M059J (cell line): ENCODE measurements at regions not wholly inside any gene's neighbourhood (a gene's known extent, or its start where the extent isn't known, plus 50 kb on each side); places are given as distances from the start of the nearest gene placed in this dataset.
"Not testable (repeated sequence)": the region's sequence is repeated elsewhere in the genome, so short reads cannot be mapped to it uniquely, and the experiment has no call there.

ENCODE experiments used
- DNase-seq: peaks from one replicate; pipeline ENCODE4 v3.0.0-alpha.2; 2012; ENCODE audit warnings: low read depth

DNA sequence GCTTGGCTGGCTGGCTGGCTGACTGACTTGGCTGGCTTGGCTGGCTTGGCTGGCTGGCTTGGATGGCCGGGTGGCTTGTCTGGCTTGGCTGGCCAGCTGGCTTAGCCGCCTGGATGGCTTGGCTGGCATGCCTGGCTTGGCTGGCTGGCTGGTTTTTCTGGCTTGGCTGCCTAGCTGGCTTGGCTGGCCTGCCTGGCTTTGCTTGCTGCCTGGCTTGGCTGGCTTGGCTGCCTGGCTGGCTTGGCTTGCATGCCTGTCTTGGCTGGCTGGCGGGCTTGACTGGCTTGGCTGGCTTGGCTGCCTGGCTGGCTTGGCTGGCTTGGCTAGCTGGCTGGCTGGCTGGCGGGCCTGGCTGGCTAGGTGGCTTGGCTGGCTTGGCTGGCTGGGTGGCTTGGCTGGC lies 2830.5 kb downstream of the RPIA start:
- not testable (repeated sequence) for DNase-seq

DNA sequence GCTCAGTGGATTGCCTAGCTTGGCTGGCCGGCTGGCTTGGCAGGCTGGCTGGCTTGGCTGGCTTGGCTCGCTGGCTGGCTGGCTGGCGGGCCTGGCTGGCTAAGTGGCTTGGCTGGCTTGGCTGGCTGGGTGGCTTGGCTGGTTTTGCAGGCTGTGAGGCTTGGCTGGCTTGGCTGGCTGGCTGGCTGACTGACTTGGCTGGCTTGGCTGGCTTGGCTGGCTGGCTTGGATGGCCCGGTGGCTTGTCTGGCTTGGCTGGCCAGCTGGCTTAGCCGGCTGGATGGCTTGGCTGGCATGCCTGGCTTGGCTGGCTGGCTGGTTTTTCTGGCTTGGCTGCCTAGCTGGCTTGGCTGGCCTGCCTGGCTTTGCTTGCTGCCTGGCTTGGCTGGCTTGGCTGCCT lies 2831.4 kb downstream of the RPIA start:
- DNase-seq, result not testable (repeated sequence)

DNA sequence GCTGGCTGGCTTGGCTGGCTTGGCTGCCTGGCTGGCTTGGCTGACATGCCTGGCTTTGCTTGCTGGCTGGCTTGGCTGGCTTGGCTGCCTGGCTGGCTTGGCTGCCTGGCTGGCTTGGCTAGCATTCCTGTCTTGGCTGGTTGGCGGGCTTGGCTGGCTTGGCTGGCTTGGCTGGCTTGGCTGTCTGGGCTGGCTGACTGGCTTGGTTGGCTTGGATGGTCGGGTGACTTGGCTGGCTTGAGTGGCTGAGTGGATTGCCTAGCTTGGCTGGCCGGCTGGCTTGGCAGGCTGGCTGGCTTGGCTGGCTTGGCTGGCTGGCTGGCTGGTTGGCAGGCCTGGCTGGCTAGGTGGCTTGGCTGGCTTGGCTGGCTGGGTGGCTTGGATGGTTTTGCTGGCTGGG lies 2832.3 kb downstream of the RPIA start:
- DNase-seq, result not testable (repeated sequence)

DNA sequence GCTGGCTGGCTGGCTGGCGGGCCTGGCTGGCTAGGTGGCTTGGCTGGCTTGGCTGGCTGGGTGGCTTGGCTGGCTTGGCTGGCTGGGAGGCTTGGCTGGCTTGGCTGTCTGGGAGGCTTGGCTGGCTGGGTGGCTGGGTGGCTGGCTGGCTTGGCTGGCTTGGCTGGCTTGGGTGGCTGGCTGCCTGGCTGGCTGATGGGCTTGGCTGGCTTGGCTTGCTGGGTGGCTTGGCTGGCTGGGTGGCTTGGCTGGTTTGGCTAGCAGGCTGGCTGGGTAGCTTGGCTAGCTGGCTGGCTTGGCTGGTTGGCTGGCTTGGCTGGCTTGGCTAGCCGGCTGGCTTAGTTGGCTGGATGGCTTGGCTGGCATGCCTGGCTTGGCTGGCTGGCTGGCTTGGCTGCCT lies 2834.1 kb downstream of the RPIA start:
- not testable (repeated sequence) for DNase-seq

DNA sequence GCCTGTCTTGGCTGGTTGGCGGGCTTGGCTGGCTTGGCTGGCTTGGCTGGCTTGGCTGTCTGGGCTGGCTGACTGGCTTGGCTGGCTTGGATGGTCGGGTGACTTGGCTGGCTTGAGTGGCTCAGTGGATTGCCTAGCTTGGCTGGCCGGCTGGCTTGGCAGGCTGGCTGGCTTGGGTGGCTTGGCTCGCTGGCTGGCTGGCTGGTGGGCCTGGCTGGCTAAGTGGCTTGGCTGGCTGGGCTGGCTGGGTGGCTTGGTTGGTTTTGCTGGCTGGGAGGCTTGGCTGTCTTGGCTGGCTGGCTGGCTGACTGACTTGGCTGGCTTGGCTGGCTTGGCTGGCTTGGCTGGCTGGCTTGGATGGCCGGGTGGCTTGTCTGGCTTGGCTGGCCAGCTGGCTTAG lies 2834.6 kb downstream of the RPIA start:
- DNase-seq, result not testable (repeated sequence)

DNA sequence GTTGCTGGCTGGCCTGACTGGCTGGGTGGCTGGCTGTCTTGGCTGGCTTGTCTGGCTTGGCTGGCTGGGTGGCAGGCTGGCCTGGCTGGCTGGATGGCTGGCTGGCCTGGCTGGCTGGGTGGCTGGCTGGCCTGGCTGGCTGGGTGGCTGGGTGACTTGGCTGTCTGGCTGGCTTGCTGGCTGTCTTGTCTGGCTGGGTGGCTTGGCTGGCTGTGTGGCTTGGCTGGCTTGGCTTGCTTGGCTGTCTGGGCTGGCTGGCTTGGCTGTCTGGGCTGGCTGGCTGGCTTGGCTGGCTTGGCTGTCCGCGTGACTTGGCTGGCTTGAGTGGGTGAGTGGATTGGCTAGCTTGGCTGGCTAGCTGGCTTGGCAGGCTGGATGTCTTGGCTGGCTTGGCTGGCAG lies 2835.6 kb downstream of the RPIA start:
- DNase-seq, result not testable (repeated sequence)

DNA sequence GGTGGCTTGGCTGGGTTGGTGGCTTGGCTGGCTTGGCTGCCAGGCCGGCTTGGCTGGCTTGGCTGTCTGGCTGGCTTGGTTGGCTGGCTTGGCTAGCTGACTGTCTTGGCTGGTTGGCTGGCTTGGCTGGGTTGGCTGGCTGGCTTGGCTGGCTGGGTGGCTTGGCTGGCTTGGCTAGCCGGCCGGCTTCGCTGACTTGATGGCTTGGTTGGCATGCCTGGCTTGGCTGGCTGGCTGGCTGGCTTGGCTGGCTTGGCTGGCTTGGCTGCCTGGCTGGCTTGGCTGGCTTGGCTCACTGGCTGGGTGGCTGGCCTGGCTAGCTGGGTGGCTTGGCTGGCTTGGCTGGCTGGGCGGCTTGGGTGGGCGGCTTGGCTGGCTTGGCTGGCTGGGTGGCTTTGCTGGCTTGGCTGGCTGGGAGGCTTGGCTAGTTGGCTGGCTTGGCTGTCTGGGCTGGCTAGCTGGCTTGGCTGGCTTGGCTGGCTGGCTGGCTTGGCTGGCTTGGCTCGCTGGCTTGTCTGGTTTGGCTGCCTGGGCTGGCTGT lies 2836.1 kb downstream of the RPIA start:
- not testable (repeated sequence) for DNase-seq

DNA sequence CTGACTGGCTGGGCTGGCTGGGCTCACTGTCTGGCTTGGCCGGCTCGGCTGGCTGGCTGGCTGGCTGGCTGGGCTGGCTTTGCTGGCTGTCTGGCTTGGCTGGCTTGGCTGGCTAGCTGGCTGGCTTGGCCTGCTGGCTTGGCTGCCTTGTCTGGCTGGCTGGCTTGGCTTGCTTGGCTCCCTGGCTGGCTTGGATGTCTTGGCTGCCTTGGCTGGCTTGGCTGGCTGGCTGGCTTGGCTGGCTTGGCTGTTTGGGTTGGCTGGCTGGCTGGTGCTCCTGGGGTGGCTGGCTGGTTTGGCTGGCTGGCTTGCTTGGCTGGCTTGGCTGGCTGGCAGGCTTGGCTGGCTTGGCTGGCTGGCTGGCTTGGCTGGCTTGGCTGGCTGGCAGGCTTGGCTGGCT lies 2836.9 kb downstream of the RPIA start:
- not testable (repeated sequence) for DNase-seq

DNA sequence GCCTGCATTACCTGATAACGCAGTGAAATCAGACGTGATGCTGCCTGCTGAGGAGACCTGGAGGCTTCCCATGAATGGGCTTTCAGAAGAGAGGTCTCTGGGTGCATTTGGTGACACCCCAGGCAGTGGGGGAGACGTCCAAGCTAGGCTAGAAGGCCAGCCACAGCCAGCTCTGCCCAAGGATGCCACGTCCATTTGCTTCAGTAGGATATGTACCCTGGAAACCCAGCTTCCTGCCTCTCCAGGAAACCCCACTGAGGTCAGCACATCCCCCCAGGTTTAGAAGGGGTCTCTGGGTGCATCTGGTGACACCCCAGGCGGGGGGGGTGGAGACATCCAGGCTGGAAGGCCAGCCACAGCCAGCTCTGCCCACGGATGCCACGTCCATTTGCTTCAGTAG lies 2844.6 kb downstream of the RPIA start:
- DNase-seq, result not testable (repeated sequence)

DNA sequence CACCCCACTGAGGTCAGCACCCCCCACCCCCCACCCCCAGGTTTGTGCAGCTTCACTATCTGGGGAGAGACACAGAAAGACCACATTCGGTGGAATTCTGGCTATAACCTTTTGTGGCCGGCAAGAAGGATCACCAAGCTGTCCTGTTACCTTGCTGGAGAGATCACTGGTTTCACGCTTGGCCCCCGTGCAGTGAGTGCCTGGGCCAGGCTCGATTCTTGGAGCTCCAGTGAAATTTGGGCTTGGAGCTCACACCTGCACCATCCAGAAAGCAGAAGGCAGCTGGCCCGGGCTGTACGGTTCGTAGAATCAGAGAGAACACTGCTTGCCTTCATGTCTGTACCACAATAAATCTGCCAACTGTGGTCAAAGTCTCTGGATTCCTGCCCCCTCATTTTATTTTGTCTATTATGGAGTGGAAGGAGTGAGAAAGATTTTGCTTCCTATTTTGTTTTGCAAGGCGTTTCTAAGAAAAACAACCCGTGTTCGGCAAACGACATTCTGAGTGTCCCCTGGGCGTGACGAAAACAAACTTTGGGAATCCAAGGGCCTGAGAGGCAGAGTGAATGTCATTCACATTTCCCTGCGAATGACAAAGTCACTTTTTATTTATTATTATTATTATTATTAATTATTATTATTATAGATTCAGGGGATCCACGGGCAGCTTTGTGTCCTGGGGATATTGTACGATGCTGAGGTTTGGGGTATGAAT lies 2845.2 kb downstream of the RPIA start:
- not testable (repeated sequence) for DNase-seq

DNA sequence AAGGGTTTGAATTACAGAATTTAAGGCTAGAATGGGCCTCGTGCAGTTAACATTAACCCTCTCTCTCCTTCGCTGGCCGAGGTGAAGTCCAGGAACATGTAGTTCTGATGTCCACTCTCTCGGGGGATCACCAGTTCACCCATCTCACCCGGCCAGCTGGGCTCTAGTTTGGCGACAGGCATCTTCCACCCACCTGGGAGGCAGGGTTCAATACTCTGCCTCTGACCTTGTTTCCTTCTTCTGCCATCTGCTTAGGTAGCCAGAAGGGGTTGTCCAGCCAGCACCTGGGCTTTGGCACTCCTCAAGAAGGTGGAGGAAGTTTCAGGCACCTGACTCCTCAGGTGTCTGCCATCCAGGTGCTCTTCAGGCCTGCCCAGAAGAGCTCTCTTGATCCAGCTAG lies 2857.8 kb downstream of the RPIA start:
- DNase-seq, result not testable (repeated sequence)

DNA sequence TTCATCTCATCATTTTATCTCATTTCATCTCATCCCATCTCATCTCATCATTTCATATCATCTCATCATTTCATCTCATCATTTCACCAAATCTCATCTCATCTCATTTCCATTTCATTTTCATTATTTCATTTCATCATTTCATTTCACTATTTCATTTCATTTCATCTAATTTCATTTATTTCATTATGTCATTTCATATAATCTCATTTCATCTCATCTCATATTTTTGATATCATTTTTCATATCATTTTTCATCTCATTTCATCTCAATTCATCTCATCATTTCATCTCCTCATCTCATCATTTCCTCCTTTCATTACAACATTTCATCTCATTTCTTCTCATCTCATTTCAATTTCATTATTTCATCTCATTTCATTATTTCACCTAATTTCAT lies 2866.8 kb downstream of the RPIA start:
- DNase-seq, result not testable (repeated sequence)

DNA sequence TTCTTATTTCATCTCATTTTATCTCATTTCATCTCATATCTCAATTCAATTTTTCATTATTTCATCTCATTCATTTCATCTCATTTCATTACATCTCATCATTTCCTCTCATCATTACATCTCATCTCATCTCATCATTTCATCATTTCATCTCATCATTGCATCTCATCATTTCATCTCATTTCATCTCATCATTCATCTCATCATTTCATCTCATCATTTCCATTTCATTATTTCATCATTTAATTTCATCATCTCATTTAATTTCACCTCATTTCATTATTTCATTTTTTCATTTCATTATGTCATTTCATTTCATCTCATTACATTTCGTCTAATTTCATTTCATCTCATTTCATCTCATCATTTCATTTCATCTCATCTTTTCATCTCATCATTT lies 2867.8 kb downstream of the RPIA start:
- DNase-seq, result not testable (repeated sequence)

DNA sequence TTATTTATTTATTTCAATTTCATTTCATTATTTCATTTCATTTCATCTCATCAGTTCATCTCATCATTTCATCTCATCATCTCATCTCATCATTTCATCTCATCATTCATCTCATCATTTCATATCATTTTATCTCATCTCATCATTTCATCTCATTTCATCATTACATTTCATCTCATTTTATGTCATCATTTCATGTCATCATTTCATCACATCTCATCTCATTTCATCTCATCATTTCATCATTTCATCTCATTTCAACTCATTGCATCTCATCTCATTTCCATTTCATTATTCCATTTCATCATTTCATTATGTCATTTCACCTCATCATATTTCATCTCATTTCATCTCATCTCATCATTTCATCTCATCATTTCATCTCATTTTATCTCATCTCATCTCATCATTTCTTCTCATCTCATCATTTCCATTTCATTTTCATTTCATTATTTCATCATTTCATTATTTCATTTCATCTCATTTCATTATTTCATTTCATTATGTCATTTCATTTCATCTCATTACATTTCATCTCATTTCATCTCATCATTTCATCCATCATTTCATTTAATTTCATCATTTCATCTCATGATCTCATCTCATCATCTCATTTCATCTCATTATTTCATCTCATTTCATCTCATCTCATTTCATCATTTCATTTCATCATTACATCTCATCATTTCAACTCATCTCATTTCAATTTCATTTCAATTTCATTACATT lies 2868.6 kb downstream of the RPIA start:
- DNase-seq, result not testable (repeated sequence)

DNA sequence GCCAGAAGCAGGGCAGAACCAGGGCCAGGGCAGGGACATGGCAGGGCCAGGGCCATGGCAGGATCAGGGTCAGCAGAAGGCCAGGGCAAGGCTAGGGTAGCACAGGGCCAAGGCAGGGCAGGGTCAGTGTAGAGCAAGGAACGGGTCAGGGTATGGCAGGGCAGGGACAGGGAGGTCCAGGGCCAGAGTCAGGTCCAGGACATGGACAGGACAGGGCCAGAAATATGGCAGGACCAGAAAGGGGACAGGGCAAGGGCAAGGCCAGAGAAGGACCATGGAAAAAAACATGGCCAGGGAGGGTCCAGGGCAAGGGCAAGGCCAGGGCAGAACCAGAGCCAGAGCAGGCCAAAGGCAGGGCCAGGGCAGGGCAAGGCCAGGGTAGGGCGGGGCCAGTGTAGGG lies 2870.7 kb downstream of the RPIA start:
- not testable (repeated sequence) for DNase-seq

DNA sequence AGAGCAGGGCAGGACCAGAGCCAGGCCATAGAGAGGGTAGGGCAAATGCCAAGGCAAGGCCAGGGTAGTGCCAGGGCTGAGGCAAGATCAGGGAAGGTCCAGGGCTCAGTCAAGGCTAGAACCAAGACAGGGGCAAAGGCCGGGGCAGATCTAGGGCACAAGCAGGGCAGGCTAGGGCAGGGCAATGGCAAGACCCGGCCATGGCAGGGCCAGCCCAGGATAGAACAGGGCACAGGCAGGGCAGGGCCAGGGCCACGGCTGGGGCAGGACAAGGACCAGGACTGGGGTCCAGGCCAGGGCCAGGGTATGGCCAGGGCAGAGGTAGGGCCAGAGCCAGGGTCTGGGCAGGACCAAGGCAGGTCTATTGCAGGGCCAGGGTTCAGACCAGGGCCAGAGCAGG lies 2873.2 kb downstream of the RPIA start:
- not testable (repeated sequence) for DNase-seq

DNA sequence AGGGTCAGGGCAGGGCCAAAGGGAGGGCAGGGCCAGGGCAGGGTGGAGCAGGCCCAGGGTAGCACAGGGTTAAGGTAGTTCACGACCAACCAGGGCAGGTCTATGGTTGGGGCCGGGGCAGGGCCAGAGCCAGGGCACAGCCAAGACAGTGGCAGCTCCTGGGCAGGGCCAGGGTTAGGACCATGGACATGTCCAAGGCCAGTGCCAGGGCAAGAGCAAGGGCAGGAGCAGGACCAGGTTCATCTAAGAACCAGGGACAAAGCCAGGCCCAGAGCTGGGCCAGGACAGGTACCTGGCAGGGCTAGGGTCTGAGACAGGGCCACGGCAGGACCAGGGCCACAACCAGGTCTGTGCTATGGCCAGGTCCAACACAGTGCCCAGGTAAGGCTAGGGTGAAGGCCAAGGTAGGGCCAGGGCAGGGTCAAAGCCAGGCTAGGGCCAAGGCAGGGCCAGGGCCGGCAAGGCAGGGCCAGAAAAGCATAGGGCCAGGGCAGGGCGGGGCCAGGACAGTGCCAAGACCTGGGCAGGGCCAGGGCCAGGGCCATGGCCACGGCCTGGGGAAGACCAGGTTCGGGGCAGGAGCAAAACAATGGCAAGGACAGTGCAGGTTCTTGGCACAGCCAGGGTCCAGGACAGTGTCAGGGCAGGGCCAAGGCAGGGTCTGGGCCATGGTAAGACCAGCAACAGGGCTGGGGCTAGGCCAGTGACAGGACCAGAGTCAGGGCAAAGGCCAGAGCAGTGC lies 2874.4 kb downstream of the RPIA start:
- DNase-seq, result not testable (repeated sequence)

DNA sequence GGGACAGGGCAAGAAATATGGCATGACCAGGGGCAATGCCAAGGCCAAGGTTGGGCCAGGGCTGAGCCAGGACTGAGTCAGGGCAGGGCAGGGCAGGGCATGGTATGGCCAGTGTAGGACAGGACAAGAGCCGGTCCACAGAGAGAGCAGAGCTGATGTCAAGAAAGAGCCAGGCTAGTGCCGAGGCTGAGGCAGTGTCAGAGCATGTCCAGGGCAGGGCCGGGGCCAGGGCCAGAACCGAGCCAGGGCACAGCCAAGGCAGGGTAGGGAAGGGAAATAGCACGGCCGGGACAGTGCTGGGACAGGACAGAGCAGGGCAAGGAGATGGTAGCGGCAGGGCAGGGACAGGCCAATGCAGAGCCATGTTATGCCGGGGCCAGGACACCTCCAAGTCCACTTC lies 2875.1 kb downstream of the RPIA start:
- DNase-seq, result not testable (repeated sequence)

DNA sequence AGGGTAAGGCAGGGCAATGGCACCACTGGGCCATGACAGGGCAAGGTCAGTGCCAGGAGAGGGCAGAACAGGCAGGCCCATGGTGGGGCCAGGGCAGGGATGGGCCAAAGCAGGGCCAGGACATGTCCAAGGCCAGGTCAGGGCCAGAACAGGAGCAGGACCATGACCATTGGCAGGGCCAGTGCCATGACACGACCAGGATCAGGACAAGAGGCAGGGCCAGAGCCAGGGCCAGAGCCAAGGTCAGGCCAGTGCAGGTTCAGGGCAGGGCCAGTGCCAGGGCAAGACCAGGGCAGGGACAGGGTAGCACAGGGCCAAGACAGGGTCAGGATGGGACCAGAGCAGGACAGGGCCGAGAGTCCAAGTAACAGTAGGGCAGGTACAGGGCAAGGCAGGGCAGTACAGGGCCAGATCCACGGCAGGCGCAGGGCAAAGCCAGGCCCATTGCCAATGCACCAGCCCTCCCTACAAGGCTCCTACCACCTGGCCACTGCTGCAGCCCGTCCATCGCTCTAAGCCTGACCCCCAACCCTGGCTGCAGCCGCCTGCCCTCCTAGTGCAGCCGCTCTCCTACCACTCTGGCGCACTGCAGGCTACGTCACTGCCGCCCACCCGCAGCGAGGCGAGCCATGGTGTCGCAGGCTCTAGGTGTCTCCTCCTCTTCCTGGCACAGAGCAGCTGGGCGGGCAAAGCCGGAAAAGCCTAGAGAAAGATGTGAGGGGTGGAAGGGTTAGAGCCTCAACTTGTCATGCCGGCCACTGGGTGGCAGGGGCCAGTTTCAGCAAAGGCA lies 2876.3 kb downstream of the RPIA start:
- not testable (repeated sequence) for DNase-seq

DNA sequence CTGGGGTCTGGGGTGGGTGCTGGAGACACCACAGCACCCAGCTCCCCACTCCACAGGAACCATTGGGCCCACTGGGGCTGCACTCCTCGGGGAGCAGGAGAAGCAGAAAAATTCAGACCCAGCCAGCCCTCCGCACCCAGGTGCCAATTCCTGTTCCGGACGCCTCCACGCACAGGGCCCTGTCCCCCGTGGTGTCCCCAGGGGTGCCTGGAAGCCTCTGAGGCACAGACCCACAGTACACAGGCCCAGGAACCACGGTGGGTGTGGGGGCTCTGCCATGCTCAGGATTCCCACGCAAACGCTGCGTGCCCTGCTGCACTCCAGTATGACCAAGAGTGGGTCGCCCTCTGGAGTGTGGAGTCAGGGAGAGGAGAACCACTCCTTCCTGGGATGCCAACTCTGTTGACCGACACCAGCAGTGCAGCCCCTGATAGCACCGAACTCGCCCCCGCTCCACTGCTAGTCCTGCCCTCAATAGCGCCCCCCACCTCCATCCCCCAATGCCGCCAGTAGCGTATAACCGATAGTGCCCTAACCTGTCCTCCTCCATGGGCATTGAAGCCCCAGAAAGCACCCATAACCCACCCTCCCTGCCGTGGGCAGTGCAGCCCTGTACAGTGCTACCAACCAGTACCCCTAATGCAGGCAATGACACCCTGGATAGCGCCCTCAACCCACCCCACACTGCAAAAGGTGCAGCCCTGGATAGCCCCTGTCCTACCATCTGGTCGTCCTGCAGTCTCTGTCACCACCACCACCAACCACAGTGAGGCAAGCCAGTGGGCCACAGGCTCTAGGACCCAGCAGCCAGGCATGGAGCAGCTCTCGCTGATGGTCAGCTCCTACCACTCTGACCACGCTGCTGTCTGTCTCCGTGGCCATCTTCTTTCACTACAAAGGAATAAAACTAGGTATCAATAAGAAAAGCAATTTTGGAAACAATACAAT lies 2877.2 kb downstream of the RPIA start:
- DNase-seq, result not testable (repeated sequence)
